SK-N-SH treated with all-trans-retinoic acid at 6 μM for 48 hours (cell line): ENCODE measurements at regions not wholly inside any gene's neighbourhood (a gene's known extent, or its start where the extent isn't known, plus 50 kb on each side); places are given as distances from the start of the nearest gene placed in this dataset.

Experiments
- ATAC-seq: fragments of 200-7000 bp; cut with Tn5 transposase; 3 replicates; pipeline ENCODE4 v1.9.1; 2020; ENCODE audit warnings: mild to moderate bottlenecking, moderate library complexity
- BACH2 ChIP-seq: fragments of 250-450 bp; sonication (Bioruptor Pico); IDR thresholded peaks from 2 replicates; pipeline ENCODE4 v1.9.0; 2021; ENCODE audit warnings: mild to moderate bottlenecking, borderline replicate concordance
- CREB5 ChIP-seq: fragments of 250-450 bp; sonication (Bioruptor Pico); IDR thresholded peaks from 2 replicates; pipeline ENCODE4 v1.5.1; 2020; ENCODE audit warnings: low read depth, mild to moderate bottlenecking, moderate library complexity
- CSDC2 ChIP-seq: fragments of 250-450 bp; sonication (Bioruptor Pico); IDR thresholded peaks from 2 replicates; pipeline ENCODE4 v1.5.0; 2020; ENCODE audit warnings: mild to moderate bottlenecking, moderate library complexity
- CSRNP3 ChIP-seq: fragments of 250-450 bp; sonication (Bioruptor Pico); IDR thresholded peaks from 2 replicates; pipeline ENCODE4 v1.5.1; 2021; ENCODE audit warnings: mild to moderate bottlenecking, moderate library complexity
- ESRRG ChIP-seq: fragments of 250-450 bp; sonication (Bioruptor Pico); IDR thresholded peaks from 2 replicates; pipeline ENCODE4 v1.6.1; 2021; ENCODE audit warnings: mild to moderate bottlenecking
- GLIS3 ChIP-seq: fragments of 250-450 bp; sonication (Bioruptor Pico); IDR thresholded peaks from 2 replicates; pipeline ENCODE4 v1.5.0; 2020; ENCODE audit warnings: mild to moderate bottlenecking, moderate library complexity
- ISL1 ChIP-seq: fragments of 250-450 bp; sonication (Bioruptor Pico); IDR thresholded peaks from 2 replicates; pipeline ENCODE4 v2.1.2; 2022; ENCODE audit warnings: mild to moderate bottlenecking, moderate library complexity
- OSR1 ChIP-seq: fragments of 250-450 bp; sonication (Bioruptor Pico); IDR thresholded peaks from 2 replicates; pipeline ENCODE4 v1.8.0; 2022; ENCODE audit warnings: moderate library complexity, mild to moderate bottlenecking, inconsistent platforms
- PATZ1 ChIP-seq: fragments of 250-450 bp; sonication (Bioruptor Pico); IDR thresholded peaks from 2 replicates; pipeline ENCODE4 v1.8.0; 2020; ENCODE audit warnings: mild to moderate bottlenecking, moderate library complexity, borderline replicate concordance
- PPARA ChIP-seq: fragments of 250-450 bp; sonication (Bioruptor Pico); IDR thresholded peaks from 2 replicates; pipeline ENCODE4 v1.5.0; 2020; ENCODE audit warnings: mild to moderate bottlenecking, borderline replicate concordance
- RARB ChIP-seq: fragments of 250-450 bp; sonication (Bioruptor Pico); IDR thresholded peaks from 2 replicates; pipeline ENCODE4 v1.8.0; 2021; ENCODE audit warnings: mild to moderate bottlenecking, moderate library complexity
- SNAI2 ChIP-seq: fragments of 250-450 bp; sonication (Bioruptor Pico); IDR thresholded peaks from 2 replicates; pipeline ENCODE4 v1.5.0; 2020; ENCODE audit warnings: mild to moderate bottlenecking, moderate library complexity
- TCF4 ChIP-seq: fragments of 250-450 bp; sonication (Bioruptor Pico); IDR thresholded peaks from 2 replicates; pipeline ENCODE4 v1.8.0; 2021; ENCODE audit warnings: mild to moderate bottlenecking, moderate library complexity, borderline replicate concordance
- TOX ChIP-seq: fragments of 250-450 bp; sonication (Bioruptor Pico); IDR thresholded peaks from 2 replicates; pipeline ENCODE4 v1.8.0; 2021; ENCODE audit warnings: mild to moderate bottlenecking, moderate library complexity, borderline replicate concordance
- ZC3H10 ChIP-seq: fragments of 250-450 bp; sonication (Bioruptor Pico); IDR thresholded peaks from 2 replicates; pipeline ENCODE4 v1.5.1; 2021; ENCODE audit warnings: mild to moderate bottlenecking, moderate library complexity
- ZFP3 ChIP-seq: fragments of 250-450 bp; sonication (Bioruptor Pico); IDR thresholded peaks from 2 replicates; pipeline ENCODE4 v1.5.0; 2020; ENCODE audit warnings: mild to moderate bottlenecking, moderate library complexity
- ZNF565 ChIP-seq: fragments of 450-650 bp; formaldehyde crosslinking; conservative IDR thresholded peaks from 2 replicates; pipeline ENCODE4 v1.5.0; 2020; ENCODE audit warnings: low read depth, mild to moderate bottlenecking, moderate library complexity
- ZNF70 ChIP-seq: fragments of 450-650 bp; formaldehyde crosslinking; IDR thresholded peaks from 2 replicates; pipeline ENCODE4 v1.5.0; 2020; ENCODE audit warnings: mild to moderate bottlenecking, moderate library complexity
- ZNF8 ChIP-seq: fragments of 450-650 bp; formaldehyde crosslinking; IDR thresholded peaks from 2 replicates; pipeline ENCODE4 v1.5.0; 2020; ENCODE audit warnings: mild to moderate bottlenecking, moderate library complexity

- ATAC-seq, result no peak
- no peak for TF ChIP-seq ESRRG
- TF ChIP-seq CSRNP3 (CRISPR knock-in tag), result no peak
- TF ChIP-seq ZFP3 (CRISPR knock-in tag), result no peak
- no peak for TF ChIP-seq CSDC2
- TF ChIP-seq ISL1 (CRISPR knock-in tag), result no peak
Measured at GRCh38 chr6:26260110-26260637, 104.8 kb upstream of the BTN3A2 start.

- ATAC-seq, result no peak
- TF ChIP-seq ZNF565 (no peak), TCF4 (CRISPR knock-in tag) (no peak), OSR1 (CRISPR knock-in tag) (no peak), ZFP3 (CRISPR knock-in tag) (no peak), ESRRG (no peak), SNAI2 (CRISPR knock-in tag) (no peak), RARB (CRISPR knock-in tag) (no peak), CSRNP3 (CRISPR knock-in tag) (no peak), TOX (no peak), CSDC2 (no peak), CREB5 (no peak), PATZ1 (CRISPR knock-in tag) (no peak), GLIS3 (no peak), ZC3H10 (CRISPR knock-in tag) (no peak), ZNF8 (no peak), ISL1 (CRISPR knock-in tag) (no peak), ZNF70 (CRISPR knock-in tag) (no peak)
Measured at GRCh38 chr6:26260725-26261490, 104.1 kb upstream of the BTN3A2 start.

- ATAC-seq, result no peak
Measured at GRCh38 chr6:26264547-26264946, 100.5 kb upstream of the BTN3A2 start.

More at GRCh38 chr6:26264547-26264946, 100.5 kb upstream of the BTN3A2 start:
- TF ChIP-seq RARB (CRISPR knock-in tag) (no peak), SNAI2 (CRISPR knock-in tag) (no peak), ZNF8 (no peak), PATZ1 (CRISPR knock-in tag) (no peak), CSDC2 (no peak), TCF4 (CRISPR knock-in tag) (no peak), PPARA (no peak), BACH2 (CRISPR knock-in tag) (no peak)
